Caco-2 (cell line): ENCODE measurements at regions not wholly inside any gene's neighbourhood (a gene's known extent, or its start where the extent isn't known, plus 50 kb on each side); places are given as distances from the start of the nearest gene placed in this dataset.

Experiments used
- BruUV-seq: library from RNA; stranded (reverse); fragments of 400-500 nt; replicated peaks from 2 replicates; lab custom pipeline; 2021; lab: Mats Ljungman, UMichigan
- CTCF ChIA-PET: fragments of 300-600 bp; sonication (Branson Sonifier 250); formaldehyde crosslinking; loops from one replicate; lab custom pipeline; 2022; ENCODE audit warnings: antibody characterized with exemption; lab: Charles Lee
- POLR2A ChIA-PET: fragments of 300-600 bp; sonication (Branson Sonifier 250); formaldehyde crosslinking; loops from one replicate; lab custom pipeline; 2022; ENCODE audit warnings: antibody characterized with exemption; lab: Charles Lee
- DNase-seq, 2 experiments: peaks; one replicate each; pipeline versions ENCODE4 v3.0.0 to v3.0.0-alpha.2; 2020 to 2022
- H3K27me3 ChIP-seq: replicated peaks from 2 replicates; pipeline ENCODE4 v1.6.0; 2011; ENCODE audit warnings: low read length; ENCODE audit not compliant: control insufficient read depth, insufficient read depth
- H3K36me3 ChIP-seq: 2 replicates; pipeline ENCODE4 v1.5.1; 2011; ENCODE audit warnings: low read length; ENCODE audit not compliant: control insufficient read depth, insufficient read depth
- H3K4me1 ChIP-seq: fragments of 250-450 bp; sonication (Bioruptor Pico); 2 replicates; pipeline ENCODE4 v1.5.1; 2020; ENCODE audit warnings: mild to moderate bottlenecking
- H3K4me3 ChIP-seq: 2 replicates; pipeline ENCODE4 v1.5.1; 2011; ENCODE audit warnings: low read depth, mild to moderate bottlenecking, control low read depth, low read length
- H3K9me3 ChIP-seq: fragments of 250-450 bp; sonication (Bioruptor Pico); 2 replicates; pipeline ENCODE4 v1.5.1; 2020; ENCODE audit warnings: mild to moderate bottlenecking, moderate library complexity
- H3K27ac Mint-ChIP-seq: one replicate; pipeline ENCODE4 v1.8.0; 2022; ENCODE audit warnings: mixed read lengths; ENCODE audit not compliant: unreplicated experiment
- H3K27me3 Mint-ChIP-seq: one replicate; pipeline ENCODE4 v1.8.0; 2022; ENCODE audit warnings: mixed read lengths; ENCODE audit not compliant: insufficient read depth, unreplicated experiment
- H3K36me3 Mint-ChIP-seq: one replicate; pipeline ENCODE4 v1.8.0; 2022; ENCODE audit warnings: mild to moderate bottlenecking, mixed read lengths; ENCODE audit not compliant: insufficient read depth, unreplicated experiment
- H3K4me1 Mint-ChIP-seq: one replicate; pipeline ENCODE4 v1.8.0; 2022; ENCODE audit warnings: low read depth, mixed read lengths; ENCODE audit not compliant: unreplicated experiment
- H3K4me3 Mint-ChIP-seq: one replicate; pipeline ENCODE4 v1.8.0; 2022; ENCODE audit warnings: mild to moderate bottlenecking, moderate library complexity, mixed read lengths; ENCODE audit not compliant: unreplicated experiment
- H3K9me3 Mint-ChIP-seq: one replicate; pipeline ENCODE4 v1.8.0; 2022; ENCODE audit warnings: mixed read lengths; ENCODE audit not compliant: unreplicated experiment
- CTCF ChIP-seq, 2 experiments: fragments of 200-600 bp in 1 of 2; IDR thresholded peaks; 1 replicate in 1 of 2; 2 replicates in 1 of 2; pipeline versions ENCODE4 v1.5.1 to v1.8.0; 2011 to 2022; ENCODE audit warnings: antibody characterized with exemption in 1 of 2, control low read depth in 1 of 2, inconsistent platforms in 1 of 2, low read depth in 1 of 2, low read length in 1 of 2, mild to moderate bottlenecking in 1 of 2, moderate library complexity in 1 of 2; ENCODE audit not compliant: insufficient read depth in 1 of 2, severe bottlenecking in 1 of 2, unreplicated experiment in 1 of 2
- intact Hi-C: fragments of 100-400 bp; cut with micrococcal nuclease; formaldehyde crosslinking; loops from one replicate; pipeline ENCODE4 v1.10.0; 2022; ENCODE audit not compliant: unreplicated experiment

DNA sequence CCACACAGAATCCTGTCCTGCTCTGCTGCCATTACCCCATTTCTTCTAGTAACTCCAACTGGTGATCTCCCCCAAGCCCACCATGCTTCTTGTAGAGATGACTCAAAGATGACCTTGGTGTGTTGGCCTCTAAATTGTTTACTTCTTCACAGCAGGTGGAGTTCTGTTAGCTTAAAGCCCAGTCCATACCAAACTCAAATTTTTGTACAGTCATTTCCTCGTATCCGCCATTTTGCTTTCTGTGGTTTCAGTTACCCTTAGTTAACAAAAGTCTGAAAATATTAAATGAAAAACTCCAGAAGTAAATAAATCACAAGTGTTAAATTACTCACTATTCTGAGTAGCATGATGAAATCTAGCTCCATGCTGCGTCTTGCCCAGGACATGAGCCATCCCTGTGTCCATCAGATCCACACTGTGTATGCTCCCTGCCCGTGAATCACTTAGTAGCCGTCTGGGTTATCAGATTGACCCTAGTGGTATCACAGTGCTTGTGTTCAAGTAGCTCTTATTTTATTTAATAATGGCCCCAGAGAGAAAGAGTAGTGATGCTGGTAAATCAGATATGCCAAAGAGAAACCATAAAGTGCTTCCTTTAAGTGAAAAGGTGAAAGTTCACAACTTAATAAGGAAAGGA lies 133.3 kb upstream of the NOL4 start:
- no peak for TF ChIP-seq CTCF (IDR thresholded peaks at IDR 0.05; ENCODE audit: insufficient read depth in 1 of 2, low read depth in 1 of 2, low read length in 1 of 2, severe bottlenecking in 1 of 2, unreplicated experiment in 1 of 2)
- Mint-ChIP-seq H3K27ac (no peak overlapping the region), H3K36me3 (no peaks in the 10 kb centered on the region), H3K4me3 (no peak overlapping the region), H3K27me3 (peaks cover 2% of the 10 kb centered on the region), H3K9me3 (no peaks in the 10 kb centered on the region), H3K4me1 (no peaks in the 10 kb centered on the region)
- POLR2A ChIA-PET = no interaction called here
- no TSS peak for BruUV-seq
- Histone ChIP-seq H3K4me3 (no peak overlapping the region), H3K4me1 (no peaks in the 10 kb centered on the region), H3K36me3 (no peaks in the 10 kb centered on the region), H3K9me3 (no peaks in the 10 kb centered on the region), H3K27me3 (no peaks in the 10 kb centered on the region)
- DNase-seq = no peak
- intact Hi-C loops = no loop called here
- CTCF ChIA-PET = no interaction called here

DNA sequence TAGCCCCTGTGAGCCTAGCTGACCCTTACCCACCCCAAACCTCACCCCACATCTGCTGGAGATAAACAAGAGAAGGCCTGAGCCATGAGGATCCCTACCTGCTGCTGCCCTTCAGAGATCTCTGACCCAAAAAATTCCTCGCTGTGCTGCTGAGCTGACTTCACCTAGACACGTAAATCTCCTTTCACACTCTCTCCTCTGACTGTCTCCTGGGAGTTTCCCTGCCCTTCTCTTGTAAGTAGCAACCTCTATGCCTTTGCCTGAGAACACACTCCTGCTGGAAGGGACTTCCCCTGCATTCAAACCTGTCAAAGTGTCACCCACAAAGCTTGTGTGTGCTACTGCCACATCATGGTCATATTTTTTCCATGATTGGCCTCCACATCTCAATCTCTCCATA lies 134.2 kb upstream of the NOL4 start:
- no peaks in the 10 kb centered on the region for H3K9me3 ChIP-seq
- no peak for TF ChIP-seq CTCF (IDR thresholded peaks at IDR 0.05; ENCODE audit: insufficient read depth in 1 of 2, low read depth in 1 of 2, low read length in 1 of 2, severe bottlenecking in 1 of 2, unreplicated experiment in 1 of 2)
- H3K4me1 ChIP-seq = no peaks in the 10 kb centered on the region
- ChIA-PET CTCF (no interaction called here), POLR2A (no interaction called here)
- intact Hi-C loops = no loop called here
- no peaks in the 10 kb centered on the region for H3K27me3 ChIP-seq
- no peaks in the 10 kb centered on the region for H3K36me3 Mint-ChIP-seq
- H3K36me3 ChIP-seq = no peaks in the 10 kb centered on the region
- no peaks in the 10 kb centered on the region for H3K4me1 Mint-ChIP-seq
- DNase-seq = no peak
- peaks cover 2% of the 10 kb centered on the region for H3K27me3 Mint-ChIP-seq
- H3K4me3 ChIP-seq = no peak overlapping the region
- no peak overlapping the region for H3K27ac Mint-ChIP-seq
- no peaks in the 10 kb centered on the region for H3K9me3 Mint-ChIP-seq
- H3K4me3 Mint-ChIP-seq = no peak overlapping the region
- BruUV-seq = no TSS peak

- TF ChIP-seq CTCF (IDR thresholded peaks at IDR 0.05; ENCODE audit: insufficient read depth in 1 of 2, low read depth in 1 of 2, low read length in 1 of 2, severe bottlenecking in 1 of 2, unreplicated experiment in 1 of 2) = no peak
- ChIA-PET CTCF (no interaction called here), POLR2A (no interaction called here)
- H3K27me3 Mint-ChIP-seq = peaks cover 4% of the 10 kb centered on the region
- H3K9me3 Mint-ChIP-seq = no peaks in the 10 kb centered on the region
- no peaks in the 10 kb centered on the region for H3K36me3 ChIP-seq
- no peaks in the 10 kb centered on the region for H3K36me3 Mint-ChIP-seq
- H3K4me1 ChIP-seq = no peaks in the 10 kb centered on the region
- no peaks in the 10 kb centered on the region for H3K27me3 ChIP-seq
- H3K27ac Mint-ChIP-seq = no peak overlapping the region
- no peak overlapping the region for H3K4me3 ChIP-seq
- no peak for DNase-seq
- no peaks in the 10 kb centered on the region for H3K9me3 ChIP-seq
- no TSS peak for BruUV-seq
- H3K4me1 Mint-ChIP-seq = no peaks in the 10 kb centered on the region
- H3K4me3 Mint-ChIP-seq = no peak overlapping the region
- intact Hi-C loops = no loop called here
These were observed 140.0 kb upstream of the NOL4 start for GRCh38 chr18:34364699-34365098.
